NAMALWA (cell line): ENCODE measurements at regions not wholly inside any gene's neighbourhood (a gene's known extent, or its start where the extent isn't known, plus 50 kb on each side); places are given as distances from the start of the nearest gene placed in this dataset.
A peak's percentile ranks its signal among the peaks of the same experiment; 100 is the strongest.

Source experiments
- DNase-seq: peaks from one replicate; pipeline ENCODE4 v3.0.0-alpha.2; 2015; ENCODE audit warnings: low spot score

DNA sequence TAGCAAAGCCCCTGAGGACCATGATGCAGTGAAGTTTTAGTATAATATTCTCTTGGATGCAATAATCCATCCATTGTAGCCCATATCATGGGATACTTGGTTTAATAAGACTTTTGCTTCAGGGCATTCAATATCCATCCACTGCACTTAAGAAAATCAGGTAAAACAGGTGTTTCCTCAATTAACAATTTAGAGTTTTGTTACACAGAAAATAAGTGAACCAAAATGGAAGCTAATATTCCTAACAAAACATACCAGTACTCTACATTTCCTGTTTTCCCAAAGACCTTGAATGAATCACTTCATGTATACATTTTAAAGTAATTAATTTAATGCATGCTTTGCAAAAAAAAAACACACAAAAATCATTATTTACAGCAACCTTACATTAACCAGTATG, 305.6 kb downstream of the NR2F1-AS1 start:
- no peak for DNase-seq

DNA sequence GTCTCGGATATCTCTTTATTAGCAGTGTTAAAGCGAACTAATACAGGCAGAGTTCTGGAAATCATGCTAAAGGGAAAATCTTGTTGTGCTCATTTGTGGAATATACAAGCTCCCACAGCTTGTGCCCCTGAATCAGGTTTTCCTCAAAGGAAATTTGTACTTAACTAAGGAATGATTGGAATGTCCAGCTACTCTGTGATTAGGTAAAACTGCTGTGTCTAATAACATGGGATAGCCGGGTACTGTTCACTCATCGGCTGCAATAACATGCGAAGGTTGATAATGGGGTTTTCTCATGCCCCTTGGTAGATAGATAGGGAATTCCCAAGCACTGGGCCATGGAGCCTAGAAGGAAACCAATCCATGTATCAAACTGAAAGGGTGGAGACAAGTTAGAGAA, 306.7 kb downstream of the NR2F1-AS1 start:
- DNase-seq, result no peak

DNA sequence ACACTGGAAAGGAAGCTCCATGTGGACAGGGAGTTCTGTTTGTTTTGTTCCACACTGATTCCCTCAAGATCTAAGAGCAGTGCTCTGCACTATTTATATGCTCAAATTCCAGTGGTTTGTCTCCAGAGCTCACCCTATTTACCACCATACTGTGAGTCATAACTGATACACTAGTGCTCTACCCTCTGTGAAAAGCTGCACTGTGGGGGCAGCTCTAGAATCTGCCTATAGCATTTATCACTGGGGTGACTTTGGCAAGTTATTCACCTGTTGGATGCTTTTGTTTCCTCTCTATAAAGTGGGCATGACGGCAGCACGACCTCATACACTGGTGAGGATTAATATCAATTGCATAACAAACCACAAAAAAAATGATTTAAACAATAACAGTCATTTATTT, 307.8 kb downstream of the NR2F1-AS1 start:
- DNase-seq, result no peak

DNA sequence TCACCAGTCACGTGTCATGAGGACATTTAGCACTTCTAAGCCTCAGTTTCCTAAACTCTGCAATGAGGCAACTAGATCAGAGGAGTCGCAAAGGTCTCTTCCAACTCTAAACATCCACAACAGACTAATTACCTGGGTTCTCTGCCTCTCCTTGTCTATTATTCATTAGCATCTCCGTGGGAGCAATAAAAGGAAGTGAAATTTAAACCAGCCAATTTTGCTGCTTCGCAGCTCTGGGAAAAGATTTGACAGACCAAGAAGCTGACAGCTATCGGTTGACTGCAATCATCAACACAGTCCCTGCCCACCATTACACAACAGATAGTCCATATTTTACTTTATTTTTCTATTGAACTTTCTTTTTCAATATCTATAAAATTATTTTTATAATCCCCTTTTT, 308.9 kb downstream of the NR2F1-AS1 start:
- DNase-seq, result peak; percentile 6

DNA sequence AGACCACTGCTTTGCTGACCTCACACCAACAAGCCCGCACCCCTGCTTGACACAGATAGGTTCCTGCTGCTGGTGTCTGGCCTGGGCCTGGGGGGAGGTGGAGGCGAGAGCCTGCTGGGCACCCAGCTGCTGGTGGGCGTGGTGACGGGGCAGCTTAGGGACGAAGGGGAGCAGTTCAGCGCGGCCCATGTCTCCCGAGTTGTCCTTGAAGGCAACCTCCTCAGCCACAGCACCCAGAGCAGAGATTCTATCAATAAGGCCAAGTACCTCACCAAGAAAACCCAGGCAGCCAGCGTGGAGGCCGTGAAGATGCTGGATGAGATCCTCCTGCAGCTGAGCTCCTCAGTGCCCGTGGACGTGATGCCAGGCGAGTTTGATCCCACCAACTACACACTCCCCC, 313.3 kb downstream of the NR2F1-AS1 start:
- DNase-seq, result no peak

DNA sequence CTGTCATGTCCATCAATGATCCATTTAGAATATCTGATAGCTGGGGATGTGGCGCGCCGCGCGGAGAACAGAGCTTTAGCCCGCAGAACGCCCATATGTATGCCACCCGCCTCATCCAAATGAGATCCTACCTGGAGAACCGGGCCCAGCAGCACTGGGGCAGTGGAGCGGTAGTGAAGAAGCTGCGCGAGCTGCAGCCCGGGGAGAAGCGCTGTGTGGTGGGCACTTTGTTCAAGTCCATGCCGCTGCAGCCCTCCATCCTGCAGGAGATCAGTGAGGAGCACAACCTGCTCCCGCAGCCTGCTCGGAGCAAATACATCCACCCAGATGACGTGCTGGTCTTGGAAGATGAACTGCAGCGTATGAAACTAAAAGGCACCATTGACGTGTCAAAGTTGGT, 313.7 kb downstream of the NR2F1-AS1 start:
- DNase-seq, result no peak

DNA sequence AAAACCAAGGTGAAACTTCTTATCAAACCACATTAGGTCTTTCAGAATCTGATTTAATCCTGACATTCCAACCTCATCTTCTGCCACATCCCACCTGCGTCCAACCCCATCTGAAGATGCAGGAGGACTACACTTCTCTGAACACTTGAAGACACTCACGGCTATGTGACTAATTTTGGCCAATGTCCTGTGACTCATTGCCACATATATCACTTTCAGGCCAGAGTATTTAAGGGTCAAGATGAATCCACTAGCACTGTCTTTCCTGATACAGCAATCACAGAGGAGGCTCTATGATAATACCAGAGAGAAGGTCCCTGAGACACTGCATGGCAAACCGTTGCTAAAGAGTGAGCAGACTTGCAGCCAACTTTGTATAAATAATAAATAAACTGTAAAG, 323.4 kb downstream of the NR2F1-AS1 start:
- DNase-seq, result no peak

DNA sequence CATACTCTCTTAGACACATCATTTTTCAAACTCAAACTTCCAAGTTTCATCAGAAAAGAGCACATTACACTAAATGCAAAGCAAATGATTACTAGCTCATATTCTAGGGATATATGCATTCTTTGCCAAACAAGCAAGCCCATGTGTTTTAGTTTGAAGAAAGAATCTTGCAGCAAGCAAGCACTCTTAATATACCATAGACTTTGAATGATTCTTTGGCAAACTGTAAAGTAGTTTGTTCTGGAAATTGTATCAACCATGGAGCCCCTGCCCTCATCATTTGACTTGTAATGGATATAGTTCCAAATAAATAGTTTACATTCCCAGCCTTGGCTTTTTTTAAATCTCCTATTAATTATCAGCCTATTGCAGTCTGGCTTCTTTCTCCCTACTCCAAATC, 325.2 kb downstream of the NR2F1-AS1 start:
- DNase-seq, result no peak

DNA sequence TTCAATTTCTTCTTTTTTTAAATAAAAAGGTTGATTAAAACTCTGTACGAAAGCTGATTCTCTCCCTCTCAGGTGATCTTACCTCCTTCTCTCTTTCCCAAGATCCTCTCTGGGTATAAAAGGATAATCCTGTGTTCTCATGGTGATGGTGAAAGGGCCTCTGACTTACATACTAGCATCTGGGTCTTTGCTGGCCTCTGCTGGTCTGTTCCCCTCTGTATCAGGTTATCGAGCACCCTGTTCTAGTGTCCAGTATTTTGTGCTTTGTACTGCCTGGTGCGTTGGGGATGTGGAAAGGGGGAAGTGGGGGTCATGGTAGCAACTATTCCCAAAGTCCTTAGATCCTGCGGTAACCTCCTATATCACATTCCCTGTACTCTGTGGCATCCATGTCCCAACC, 328.9 kb downstream of the NR2F1-AS1 start:
- DNase-seq, result no peak

DNA sequence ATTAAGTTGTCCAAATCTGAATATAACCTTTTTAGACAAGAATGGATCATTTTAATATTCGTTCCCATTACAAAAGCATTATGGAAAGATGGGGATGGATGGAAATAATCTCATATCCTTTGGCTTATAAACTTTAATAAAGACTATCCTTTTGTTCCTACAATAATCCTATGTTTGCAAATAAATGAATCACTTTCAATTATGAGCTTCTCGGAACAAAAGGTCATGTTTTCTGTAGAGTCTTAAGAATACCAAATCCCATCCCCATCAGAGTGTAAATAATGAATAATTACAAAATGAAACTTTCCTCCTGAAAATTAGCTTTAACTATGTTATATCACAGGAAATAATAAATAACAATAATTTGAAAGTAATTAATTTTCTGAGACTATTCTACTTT, 329.7 kb downstream of the NR2F1-AS1 start:
- DNase-seq, result no peak

DNA sequence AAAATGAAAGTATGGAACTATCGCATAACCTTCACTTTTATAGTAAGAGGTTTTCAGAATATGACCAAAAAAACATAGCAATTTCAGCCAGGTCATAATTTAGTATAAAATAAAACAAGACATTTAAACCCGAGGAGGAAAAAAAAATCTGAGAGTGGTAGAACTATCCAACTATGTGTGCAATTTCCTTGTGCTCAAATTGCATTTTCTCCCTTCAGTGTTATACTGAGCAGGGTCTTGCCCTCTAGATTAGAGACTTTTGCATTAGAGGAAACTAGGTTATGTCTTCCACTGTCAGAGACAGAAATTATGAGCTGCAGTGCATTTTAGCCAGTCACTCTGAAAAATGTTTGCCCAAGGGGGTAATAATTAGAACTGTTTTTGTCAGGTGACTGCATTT, 330.6 kb downstream of the NR2F1-AS1 start:
- DNase-seq, result no peak

DNA sequence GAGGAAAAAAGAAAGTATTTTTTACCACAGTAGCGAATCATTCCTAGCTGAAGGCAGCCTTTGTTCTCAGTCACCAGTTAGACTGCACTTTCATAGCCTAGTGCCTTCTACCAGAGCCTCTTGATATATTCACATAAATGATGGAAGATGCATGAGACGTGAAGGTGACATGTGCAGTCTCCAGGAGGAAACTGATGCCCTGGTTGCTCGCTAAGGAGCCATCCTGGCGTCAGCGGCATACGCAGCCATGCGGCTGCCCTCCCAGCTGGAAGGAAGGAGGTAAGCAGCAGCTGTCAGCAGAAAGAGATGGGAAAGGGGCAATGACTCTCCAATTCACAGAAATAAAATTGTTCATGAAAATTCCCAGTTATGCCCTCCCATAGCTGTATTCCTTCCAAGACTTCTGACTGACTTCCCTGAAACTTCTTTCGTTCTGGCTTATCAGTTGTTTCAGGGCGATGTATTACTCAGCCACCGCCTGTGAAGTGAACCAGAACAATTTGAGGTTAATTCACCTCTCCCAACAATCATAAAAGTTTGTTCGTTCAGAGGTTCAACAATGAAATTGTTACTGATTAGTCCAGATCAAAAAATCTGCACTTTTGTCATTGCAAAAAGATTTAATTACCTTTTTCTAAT, 331.2 kb downstream of the NR2F1-AS1 start:
- DNase-seq, result no peak

DNA sequence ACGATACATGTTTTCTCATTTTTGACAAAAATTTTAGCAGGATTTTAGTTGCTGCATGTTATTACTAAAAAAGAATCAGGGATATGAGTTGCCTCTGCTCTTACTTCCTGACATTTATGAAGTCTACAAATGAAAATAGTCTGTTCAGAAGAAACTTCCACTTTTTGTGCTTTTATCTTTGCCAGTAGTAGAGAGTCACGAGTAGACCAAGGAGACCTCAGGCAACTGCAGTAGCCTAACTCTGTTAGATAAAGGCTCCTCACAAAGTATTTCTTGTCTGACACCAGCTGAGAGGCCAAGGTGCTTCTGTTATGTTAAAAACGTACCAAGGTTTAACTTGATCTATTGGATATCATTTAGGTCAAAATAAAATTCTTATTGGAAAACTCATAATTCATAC, 333.9 kb downstream of the NR2F1-AS1 start:
- no peak for DNase-seq

DNA sequence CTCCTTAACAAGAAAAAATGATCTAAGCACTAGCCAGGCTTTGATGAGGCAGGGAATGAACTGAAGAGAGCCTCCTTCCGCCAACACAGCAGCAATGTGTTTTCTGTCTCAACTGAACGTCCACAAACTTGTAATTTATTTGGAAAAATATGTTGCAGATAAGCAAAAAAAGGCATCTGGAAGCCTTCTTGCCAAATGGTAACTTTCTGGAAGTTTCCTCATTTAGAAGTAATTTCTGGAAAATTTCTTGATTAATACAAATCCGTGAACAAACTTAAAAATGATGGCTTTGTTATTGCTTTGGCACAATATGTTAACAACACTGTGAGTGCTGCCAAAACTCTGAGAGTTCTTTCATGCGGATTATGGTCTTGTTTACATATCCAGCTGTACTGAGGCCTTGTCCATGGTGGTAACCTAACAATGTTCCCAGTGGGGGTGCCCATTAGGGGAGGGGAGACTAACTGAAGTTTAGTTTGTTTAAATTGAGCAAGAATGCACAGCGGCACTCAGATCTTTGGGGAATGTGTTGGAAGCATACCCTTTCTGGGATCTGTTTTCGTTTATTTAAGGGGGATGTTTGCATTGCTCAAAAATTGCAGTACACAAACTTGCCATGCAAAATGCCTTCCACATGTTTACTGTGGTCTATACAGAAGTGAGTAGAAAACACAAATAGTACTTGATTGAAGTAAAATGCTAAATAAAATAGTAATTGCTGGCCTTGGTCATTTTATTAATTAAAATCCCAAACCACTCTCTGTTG, 334.7 kb downstream of the NR2F1-AS1 start:
- DNase-seq, result no peak

DNA sequence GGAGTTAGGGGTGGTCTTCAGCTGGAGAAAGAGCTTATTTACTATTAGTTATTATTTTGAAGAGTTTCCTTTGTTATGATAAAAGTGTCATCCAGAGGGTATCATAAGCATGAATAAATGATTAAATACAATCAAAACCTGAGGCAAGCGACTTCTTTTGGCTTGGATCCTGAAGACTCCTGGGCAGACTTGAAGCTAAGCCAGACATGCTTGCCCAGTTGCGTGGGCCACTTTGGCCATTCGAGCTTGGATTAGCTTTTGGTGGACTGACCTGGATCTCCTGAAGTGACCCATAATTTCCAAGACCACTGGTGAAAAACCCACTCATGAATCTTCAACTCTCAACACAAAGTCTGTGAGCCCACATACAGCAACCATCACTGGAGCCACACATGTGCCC, 335.8 kb downstream of the NR2F1-AS1 start:
- DNase-seq, result no peak

DNA sequence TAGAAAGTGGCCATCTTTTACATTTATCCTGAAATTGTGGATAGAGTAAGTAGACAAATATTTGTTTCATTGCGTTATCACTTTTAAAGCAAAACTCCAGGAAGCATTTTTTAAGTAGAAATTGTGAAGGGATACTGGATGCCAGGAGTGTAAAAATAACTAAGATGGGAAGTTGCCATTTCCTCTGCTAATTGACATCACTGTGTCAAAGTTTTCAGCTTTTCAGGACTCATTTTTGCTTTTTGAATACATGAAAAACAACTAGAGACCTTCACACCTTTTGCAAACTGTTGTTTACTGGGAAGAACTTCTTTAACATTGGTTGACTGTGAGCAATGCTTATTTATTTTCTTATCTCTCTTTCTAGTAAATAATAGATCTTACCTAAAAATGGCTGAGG, 337.5 kb downstream of the NR2F1-AS1 start:
- DNase-seq, result no peak

DNA sequence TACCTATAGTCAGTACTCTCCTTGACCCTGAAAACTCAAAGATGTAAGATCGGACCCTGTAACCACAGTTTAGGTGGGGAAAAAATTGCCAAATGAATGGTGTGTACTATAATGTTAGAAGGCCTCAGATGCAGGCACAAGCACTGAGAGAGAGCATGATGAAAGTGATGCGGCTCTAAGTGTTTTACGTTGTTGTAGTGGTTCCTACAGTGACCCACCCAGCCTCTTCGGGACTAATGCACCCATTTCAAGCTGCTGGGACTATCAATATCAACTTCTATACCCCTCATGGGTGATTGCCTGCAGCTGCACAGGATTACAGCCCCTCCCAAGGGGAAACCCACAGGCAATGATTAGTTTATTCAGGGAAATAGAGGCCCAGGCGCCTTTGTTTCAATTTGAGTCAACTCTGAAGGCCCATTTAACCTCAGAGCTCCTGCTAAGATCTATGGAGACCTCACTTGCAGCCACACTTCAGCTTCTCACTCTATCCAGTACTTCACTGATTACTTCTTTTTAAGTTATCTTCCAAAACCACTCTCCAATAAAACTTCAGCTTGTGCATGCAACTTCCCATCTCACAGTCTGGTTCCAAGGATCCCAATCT, 340.7 kb downstream of the NR2F1-AS1 start:
- DNase-seq, result no peak

DNA sequence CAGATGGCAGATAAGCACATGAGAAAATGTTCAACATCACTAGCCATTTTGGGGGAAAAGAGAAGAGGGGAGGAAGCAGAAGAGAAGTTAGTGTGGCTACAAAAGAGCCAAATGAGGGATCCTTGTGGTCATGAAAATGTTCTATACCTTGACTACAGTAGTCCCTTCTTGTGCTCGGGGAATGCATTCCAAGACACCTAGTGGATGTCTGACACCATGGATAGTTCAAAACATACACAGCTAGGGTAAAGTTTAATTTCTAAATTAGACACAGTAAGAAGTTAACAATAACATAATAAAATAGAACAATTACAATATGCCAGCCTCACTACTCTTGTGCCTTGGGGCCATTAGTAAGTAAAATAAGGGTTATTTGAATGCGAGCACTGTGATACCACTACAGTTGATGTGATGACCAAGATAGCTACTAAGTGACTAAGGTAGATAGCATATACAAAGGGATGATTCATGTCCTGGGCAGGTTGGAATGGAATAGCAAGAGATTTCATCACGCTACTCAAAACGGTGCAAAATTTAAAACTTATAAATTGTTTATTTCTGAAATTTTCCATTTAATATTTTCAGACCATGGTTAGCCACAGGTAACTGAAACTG, 344.1 kb downstream of the NR2F1-AS1 start:
- DNase-seq, result no peak

DNA sequence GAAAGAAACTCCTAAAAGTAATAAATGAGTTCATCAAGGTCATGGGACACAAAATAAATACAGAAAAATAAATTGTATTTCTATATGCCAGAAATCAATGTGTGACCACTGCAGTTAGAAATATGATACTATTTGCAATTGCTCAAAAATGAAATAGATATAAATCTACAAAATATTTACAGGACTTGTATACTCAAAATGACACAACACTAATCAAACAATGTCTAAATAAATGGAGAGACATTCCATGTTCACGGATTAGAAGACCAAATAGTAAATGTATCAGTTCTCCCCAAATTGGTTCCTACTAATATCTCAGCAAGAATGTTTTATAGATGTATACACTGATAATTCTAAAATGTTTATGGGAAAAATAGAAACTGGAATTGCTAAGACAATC, 345.3 kb downstream of the NR2F1-AS1 start:
- DNase-seq, result no peak

DNA sequence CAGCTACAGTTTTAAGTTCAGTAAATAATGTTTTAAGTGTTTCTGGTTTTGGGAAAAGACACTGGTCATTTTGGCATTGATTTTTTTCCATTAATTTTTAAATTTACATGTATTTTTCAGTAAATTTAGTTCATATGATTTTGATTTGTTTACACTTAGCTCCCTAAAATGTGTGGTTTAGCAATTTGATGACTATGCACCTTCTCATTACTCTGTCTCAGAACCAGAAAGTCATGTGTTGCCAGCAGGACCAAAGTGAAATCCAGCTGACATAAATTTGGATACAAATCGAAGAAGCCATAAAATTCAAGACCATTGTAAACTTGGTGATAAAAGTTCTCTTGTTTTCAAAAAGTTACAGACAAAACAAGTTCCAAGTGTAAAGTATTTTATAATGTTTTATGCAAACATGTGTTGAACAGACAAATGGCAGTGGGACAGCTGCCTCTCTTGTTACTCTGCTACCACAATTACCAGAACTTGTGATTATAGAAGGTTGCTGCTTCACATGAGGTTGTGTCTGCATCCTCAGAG, 354.8 kb downstream of the NR2F1-AS1 start:
- no peak for DNase-seq

DNA sequence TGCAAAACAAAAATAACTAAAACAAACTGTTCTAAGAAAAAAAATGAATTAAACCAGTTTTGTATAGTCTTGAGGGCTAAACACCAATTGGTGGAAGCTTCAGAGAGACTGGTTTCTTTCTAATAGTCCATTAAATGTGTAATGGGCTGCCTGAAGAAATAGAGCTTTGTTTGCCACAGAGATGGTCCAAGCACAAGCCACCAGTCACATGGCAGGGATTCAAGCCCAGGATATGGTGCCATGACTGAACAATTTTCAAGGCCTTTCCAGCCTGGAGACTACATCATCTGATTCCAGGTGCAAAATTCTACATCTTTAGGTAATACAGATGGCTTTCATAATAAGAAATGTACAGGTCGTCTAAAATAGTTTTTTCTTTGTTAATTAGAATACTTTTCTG, 355.3 kb downstream of the NR2F1-AS1 start:
- DNase-seq, result no peak

DNA sequence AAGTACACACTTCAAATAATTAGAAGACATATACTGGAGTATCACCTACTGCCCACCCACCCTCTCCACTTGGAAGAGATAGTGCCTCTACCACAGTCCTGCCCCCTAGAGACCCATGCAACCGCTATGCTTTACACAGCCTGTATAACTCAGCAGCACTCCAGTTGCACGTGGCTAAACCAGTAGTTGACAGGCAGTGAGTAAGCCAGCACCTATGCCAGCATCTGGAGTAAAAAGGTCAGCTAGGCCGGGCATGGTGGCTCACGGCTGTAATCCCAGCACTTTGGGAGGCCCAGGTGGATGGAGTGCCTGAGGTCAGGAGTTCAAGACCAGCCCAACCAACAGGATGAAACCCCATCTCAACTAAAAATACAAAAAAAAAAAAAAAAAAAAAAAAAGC, 356.4 kb downstream of the NR2F1-AS1 start:
- DNase-seq, result no peak

DNA sequence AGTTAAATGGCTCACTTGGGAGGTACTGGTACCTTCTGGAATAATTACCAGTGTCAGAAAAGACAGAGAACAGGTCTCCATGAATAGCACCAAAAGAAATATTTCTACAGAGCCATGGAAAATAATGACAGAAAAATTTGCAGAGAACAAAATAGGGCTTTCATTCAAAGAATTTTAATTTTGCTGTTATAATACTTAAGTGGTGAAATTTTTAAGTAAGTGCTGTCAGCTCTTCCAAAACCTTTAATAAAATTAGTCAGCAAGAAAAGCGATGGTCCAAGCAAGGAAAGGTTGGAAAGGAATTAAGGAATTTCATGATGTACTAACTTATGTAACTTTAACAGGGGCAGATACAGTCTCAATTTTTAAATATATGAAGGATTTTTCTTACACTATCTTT, 359.2 kb downstream of the NR2F1-AS1 start:
- no peak for DNase-seq
